Natural killer cell (primary cell): ENCODE measurements at regions not wholly inside any gene's neighbourhood (a gene's known extent, or its start where the extent isn't known, plus 50 kb on each side); places are given as distances from the start of the nearest gene placed in this dataset.

Experiments
- ATAC-seq, 3 donors: fragments of 150-1000 bp in 2 of 3; fragments of 200-7000 bp in 1 of 3; cut with Tn5 transposase; 1 replicate in 1 of 3; 2 replicates in 2 of 3; pipeline ENCODE4 v1.10.0; 2021; ENCODE audit warnings: mild to moderate bottlenecking in 2 of 3, moderate library complexity in 2 of 3
- DNase-seq, 2 donors: peaks; one replicate each; pipeline versions ENCODE4 v3.0.0 to v3.0.0-alpha.2; 2013 to 2021; ENCODE audit warnings: mixed read lengths in 1 of 2
- H3K27ac ChIP-seq: one replicate; pipeline ENCODE4 v1.5.1; 2013; ENCODE audit warnings: mild to moderate bottlenecking, low read length
- H3K27me3 ChIP-seq: one replicate; pipeline ENCODE4 v1.6.1; 2013; ENCODE audit warnings: low read length; ENCODE audit not compliant: control insufficient read depth, insufficient read depth
- H3K36me3 ChIP-seq: one replicate; pipeline ENCODE4 v1.6.1; 2013; ENCODE audit warnings: low read length; ENCODE audit not compliant: control insufficient read depth, insufficient read depth
- H3K4me1 ChIP-seq: one replicate; pipeline ENCODE4 v1.6.1; 2013; ENCODE audit warnings: low read length; ENCODE audit not compliant: control insufficient read depth, insufficient read depth
- H3K4me3 ChIP-seq: one replicate; pipeline ENCODE4 v1.5.1; 2013; ENCODE audit warnings: low read length
- H3K9me3 ChIP-seq: one replicate; pipeline ENCODE4 v1.6.1; 2013; ENCODE audit warnings: low read length; ENCODE audit not compliant: control insufficient read depth, insufficient read depth
- H3K27ac Mint-ChIP-seq, 2 donors: one replicate each; pipeline ENCODE4 v1.8.0; 2022; ENCODE audit warnings: mild to moderate bottlenecking in 2 of 2, mixed read lengths in 2 of 2, moderate library complexity in 1 of 2
- H3K27me3 Mint-ChIP-seq, 2 donors: one replicate each; pipeline ENCODE4 v1.8.0; 2022; ENCODE audit warnings: low read depth in 2 of 2, mixed read lengths in 2 of 2
- H3K36me3 Mint-ChIP-seq: one replicate; pipeline ENCODE4 v1.8.0; 2022; ENCODE audit warnings: mixed read lengths
- H3K4me1 Mint-ChIP-seq, 2 donors: one replicate each; pipeline ENCODE4 v1.8.0; 2022; ENCODE audit warnings: mixed read lengths in 2 of 2
- H3K4me3 Mint-ChIP-seq: one replicate; pipeline ENCODE4 v1.8.0; 2022; ENCODE audit warnings: mild to moderate bottlenecking, moderate library complexity, mixed read lengths
- H3K9me3 Mint-ChIP-seq, 2 donors: one replicate each; pipeline ENCODE4 v1.8.0; 2022; ENCODE audit warnings: mixed read lengths in 2 of 2
- CTCF ChIP-seq: fragments of 200-600 bp; IDR thresholded peaks from one replicate; pipeline ENCODE4 v1.8.0; 2022; ENCODE audit warnings: antibody characterized with exemption
- WGBS: methylation state at CpG from one replicate; pipeline ENCODE4 v1.1.7; 2013; ENCODE audit warnings: missing lambda C conversion rate; ENCODE audit not compliant: insufficient coverage; 5-methylcytosine and 5-hydroxymethylcytosine counted together
- intact Hi-C: fragments of 100-400 bp; cut with micrococcal nuclease; formaldehyde crosslinking; loops from one replicate; pipeline ENCODE4 v1.14.2; 2022

- ATAC-seq (no peak), DNase-seq (no peak)
- Histone ChIP-seq H3K9me3 (no peaks in the 10 kb centered on the region), H3K27ac (no peak overlapping the region), H3K4me1 (no peaks in the 10 kb centered on the region), H3K4me3 (no peak overlapping the region), H3K27me3 (no peaks in the 10 kb centered on the region), H3K36me3 (no peaks in the 10 kb centered on the region)
- no peaks in the 10 kb centered on the region for H3K4me1 Mint-ChIP-seq
- no peaks in the 10 kb centered on the region for H3K36me3 Mint-ChIP-seq
- H3K9me3 Mint-ChIP-seq = peaks cover 0 to 2% of the 10 kb centered on the region in 2 donors
- intact Hi-C loops = no loop called here
- WGBS = 77% methylated on average over 1 of the region's 1 CpG
- TF ChIP-seq CTCF = no peak
- no peak overlapping the region for H3K27ac Mint-ChIP-seq
- H3K4me3 Mint-ChIP-seq = no peak overlapping the region
- H3K27me3 Mint-ChIP-seq = peaks cover 0 to 3% of the 10 kb centered on the region in 2 donors
These were observed 535.7 kb upstream of the CDH11 start for GRCh38 chr16:65657556-65657955.

- Mint-ChIP-seq H3K9me3 (peaks cover 0 to 2% of the 10 kb centered on the region in 2 donors), H3K27me3 (peaks cover 0 to 3% of the 10 kb centered on the region in 2 donors), H3K27ac (no peak overlapping the region), H3K4me3 (no peak overlapping the region), H3K4me1 (no peaks in the 10 kb centered on the region), H3K36me3 (no peaks in the 10 kb centered on the region)
- intact Hi-C loops = no loop called here
- DNase-seq (no peak), ATAC-seq (no peak)
- H3K36me3 ChIP-seq = no peaks in the 10 kb centered on the region
- no peaks in the 10 kb centered on the region for H3K4me1 ChIP-seq
- TF ChIP-seq CTCF = no peak
- no peak overlapping the region for H3K4me3 ChIP-seq
- whole genome bisulfite sequencing = 47% methylated on average over 6 of the region's 6 CpGs
- no peaks in the 10 kb centered on the region for H3K9me3 ChIP-seq
- H3K27me3 ChIP-seq = no peaks in the 10 kb centered on the region
- no peak overlapping the region for H3K27ac ChIP-seq
These were observed 535.2 kb upstream of the CDH11 start for GRCh38 chr16:65657071-65657494.

- Mint-ChIP-seq H3K27me3 (peaks cover 0 to 3% of the 10 kb centered on the region in 2 donors), H3K36me3 (no peaks in the 10 kb centered on the region), H3K4me3 (no peak overlapping the region), H3K9me3 (peaks cover 0 to 2% of the 10 kb centered on the region in 2 donors), H3K27ac (no peak overlapping the region), H3K4me1 (no peaks in the 10 kb centered on the region)
- Histone ChIP-seq H3K27ac (no peak overlapping the region), H3K4me1 (no peaks in the 10 kb centered on the region), H3K36me3 (no peaks in the 10 kb centered on the region), H3K9me3 (no peaks in the 10 kb centered on the region), H3K4me3 (no peak overlapping the region), H3K27me3 (no peaks in the 10 kb centered on the region)
- intact Hi-C loops = no loop called here
- ATAC-seq (no peak), DNase-seq (no peak)
- no peak for TF ChIP-seq CTCF
- WGBS = 57% methylated on average over 3 of the region's 3 CpGs
These were observed 533.9 kb upstream of the CDH11 start for GRCh38 chr16:65655802-65656201.

- no peaks in the 10 kb centered on the region for H3K36me3 Mint-ChIP-seq
- H3K27ac Mint-ChIP-seq = no peak overlapping the region
- intact Hi-C loops = no loop called here
- no peaks in the 10 kb centered on the region for H3K27me3 ChIP-seq
- H3K4me1 Mint-ChIP-seq = no peaks in the 10 kb centered on the region
- H3K27ac ChIP-seq = no peak overlapping the region
- H3K4me3 ChIP-seq = no peak overlapping the region
- H3K9me3 ChIP-seq = no peaks in the 10 kb centered on the region
- no peak for TF ChIP-seq CTCF
- DNase-seq (no peak), ATAC-seq (no peak)
- H3K27me3 Mint-ChIP-seq = peaks cover 0 to 8% of the 10 kb centered on the region in 2 donors
- no peaks in the 10 kb centered on the region for H3K4me1 ChIP-seq
- no peak overlapping the region for H3K4me3 Mint-ChIP-seq
- H3K9me3 Mint-ChIP-seq = peaks cover 0 to 4% of the 10 kb centered on the region in 2 donors
- H3K36me3 ChIP-seq = no peaks in the 10 kb centered on the region
- WGBS = 96% methylated on average over 4 of the region's 5 CpGs
These were observed 526.2 kb upstream of the CDH11 start for GRCh38 chr16:65648101-65648500.
